Loucy (cell line): ENCODE measurements at regions not wholly inside any gene's neighbourhood (a gene's known extent, or its start where the extent isn't known, plus 50 kb on each side); places are given as distances from the start of the nearest gene placed in this dataset.

Source experiments
- CTCF ChIP-seq: fragments of 200-600 bp; sonication (generic); conservative IDR thresholded peaks from 2 replicates; pipeline ENCODE4 v1.5.1; 2014; ENCODE audit warnings: mild to moderate bottlenecking, antibody characterized with exemption, low read length
- EZH2phosphoT487 ChIP-seq: fragments of 200-600 bp; IDR thresholded peaks from 2 replicates; pipeline ENCODE4 v1.6.1; 2018; ENCODE audit warnings: antibody characterized with exemption, mild to moderate bottlenecking, moderate library complexity, borderline replicate concordance

DNA sequence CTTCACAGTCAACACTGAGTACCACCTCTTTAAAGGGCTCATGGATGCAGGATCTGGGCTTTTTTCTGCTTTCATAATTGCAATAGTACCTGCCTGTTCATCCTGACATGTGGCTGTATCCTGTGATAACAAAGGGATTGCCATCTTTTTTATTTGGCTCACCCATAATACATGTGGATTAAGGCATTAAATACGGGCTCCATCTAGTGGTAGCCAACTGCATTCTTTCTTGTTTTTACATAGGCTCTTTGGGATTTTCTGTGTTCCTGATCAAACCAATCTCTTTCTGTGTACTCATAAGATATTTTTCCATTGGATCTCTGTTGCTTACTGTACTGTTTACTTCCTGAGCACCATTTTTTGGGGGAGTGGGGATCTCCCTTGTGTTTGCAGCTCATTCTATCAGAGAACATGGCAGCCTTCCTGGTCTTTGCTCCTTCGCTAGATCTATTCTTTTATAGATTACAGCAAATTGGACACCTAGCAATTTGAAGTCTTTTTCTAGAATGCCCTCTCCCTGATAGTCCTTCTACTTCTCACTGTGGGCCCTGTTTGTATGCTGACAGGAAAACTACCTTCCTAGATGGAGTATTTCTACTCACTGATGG is 723.4 kb upstream of the MDGA2 start:
- peak; percentile 89 for TF ChIP-seq CTCF
- TF ChIP-seq EZH2phosphoT487, result no peak
